CD8-positive, alpha-beta memory T cell (primary cell): ENCODE measurements at regions not wholly inside any gene's neighbourhood (a gene's known extent, or its start where the extent isn't known, plus 50 kb on each side); places are given as distances from the start of the nearest gene placed in this dataset.
"Not testable (repeated sequence)": the region's sequence is repeated elsewhere in the genome, so short reads cannot be mapped to it uniquely, and the experiment has no call there.

Experiments
- CTCF ChIA-PET: fragments of 350-600 bp; sonication (Branson Sonifier 250); formaldehyde crosslinking; loops from one replicate; lab custom pipeline; 2021; ENCODE audit warnings: antibody characterized with exemption; lab: Charles Lee
- POLR2A ChIA-PET: fragments of 350-600 bp; sonication (Branson Sonifier 250); formaldehyde crosslinking; loops from one replicate; lab custom pipeline; 2021; ENCODE audit warnings: antibody characterized with exemption; lab: Charles Lee
- DNase-seq, 5 donors: peaks; one replicate each; pipeline versions ENCODE4 v3.0.0 to v3.0.0-alpha.2; 2020 to 2022; ENCODE audit warnings: mixed read lengths in 1 of 5
- H3K27ac ChIP-seq: one replicate; pipeline ENCODE4 v1.7.0; 2013; ENCODE audit warnings: low read depth, mild to moderate bottlenecking, low read length, moderate library complexity
- H3K27me3 ChIP-seq: 2 replicates; pipeline ENCODE4 v1.7.0; 2013; ENCODE audit warnings: low read length, mild to moderate bottlenecking; ENCODE audit not compliant: insufficient read depth, poor library complexity, severe bottlenecking
- H3K36me3 ChIP-seq: 2 replicates; pipeline ENCODE4 v1.7.0; 2013; ENCODE audit warnings: mild to moderate bottlenecking, low read length, moderate library complexity; ENCODE audit not compliant: insufficient read depth
- H3K4me1 ChIP-seq: 2 replicates; pipeline ENCODE4 v1.7.0; 2013; ENCODE audit warnings: mild to moderate bottlenecking, low read length, moderate library complexity; ENCODE audit not compliant: insufficient read depth
- H3K4me3 ChIP-seq: 2 replicates; pipeline ENCODE4 v1.7.0; 2013; ENCODE audit warnings: mild to moderate bottlenecking, low read length
- H3K9me3 ChIP-seq: 2 replicates; pipeline ENCODE4 v1.7.0; 2013; ENCODE audit warnings: mild to moderate bottlenecking, low read length
- H3K27ac Mint-ChIP-seq, 8 donors: one replicate each; pipeline ENCODE4 v1.8.0; 2020 to 2021; ENCODE audit warnings: mixed read lengths in 8 of 8, mild to moderate bottlenecking in 6 of 8, inconsistent platforms in 3 of 8, moderate library complexity in 3 of 8
- H3K27me3 Mint-ChIP-seq, 2 donors: one replicate each; pipeline ENCODE4 v1.8.0; 2020 to 2021; ENCODE audit warnings: mixed read lengths in 2 of 2, mild to moderate bottlenecking in 1 of 2, moderate library complexity in 1 of 2
- H3K36me3 Mint-ChIP-seq, 3 donors: one replicate each; pipeline ENCODE4 v1.8.0; 2020 to 2021; ENCODE audit warnings: mixed read lengths in 3 of 3, inconsistent platforms in 1 of 3, mild to moderate bottlenecking in 1 of 3
- H3K4me1 Mint-ChIP-seq, 3 donors: one replicate each; pipeline ENCODE4 v1.8.0; 2020 to 2021; ENCODE audit warnings: mixed read lengths in 3 of 3, inconsistent platforms in 1 of 3, mild to moderate bottlenecking in 1 of 3
- H3K4me3 Mint-ChIP-seq, 7 donors: one replicate each; pipeline ENCODE4 v1.8.0; 2020 to 2021; ENCODE audit warnings: mixed read lengths in 7 of 7, mild to moderate bottlenecking in 6 of 7, moderate library complexity in 4 of 7, inconsistent platforms in 2 of 7
- H3K9me3 Mint-ChIP-seq, 5 donors: one replicate each; pipeline ENCODE4 v1.8.0; 2020 to 2022; ENCODE audit warnings: mixed read lengths in 5 of 5, mild to moderate bottlenecking in 3 of 5, moderate library complexity in 2 of 5, inconsistent platforms in 1 of 5

- H3K4me3 ChIP-seq, H3K36me3 ChIP-seq, H3K4me1 ChIP-seq, H3K9me3 Mint-ChIP-seq, POLR2A ChIA-PET, H3K4me1 Mint-ChIP-seq, DNase-seq, H3K27ac ChIP-seq, H3K27me3 Mint-ChIP-seq, CTCF ChIA-PET, H3K9me3 ChIP-seq, H3K27me3 ChIP-seq, H3K36me3 Mint-ChIP-seq: not testable (repeated sequence)
- Mint-ChIP-seq H3K4me3 (peak overlapping the region in 1 of 7 donors; percentile 45), H3K27ac (peak overlapping the region in 1 of 8 donors; percentile 51)
These were observed 93.2 kb upstream of the POTEB2 start for GRCh38 chr15:20959299-20959698.

GRCh38 chr15:20929322-20929721, 63.2 kb upstream of the POTEB2 start:
- H3K9me3 ChIP-seq, CTCF ChIA-PET, H3K4me1 Mint-ChIP-seq, H3K36me3 Mint-ChIP-seq, H3K4me3 Mint-ChIP-seq, H3K27ac Mint-ChIP-seq, H3K36me3 ChIP-seq, POLR2A ChIA-PET, H3K4me3 ChIP-seq, H3K4me1 ChIP-seq, H3K27me3 Mint-ChIP-seq, H3K27me3 ChIP-seq, DNase-seq, H3K27ac ChIP-seq, H3K9me3 Mint-ChIP-seq: not testable (repeated sequence)
